CD14-positive monocyte (primary cell): ENCODE measurements at regions not wholly inside any gene's neighbourhood (a gene's known extent, or its start where the extent isn't known, plus 50 kb on each side); places are given as distances from the start of the nearest gene placed in this dataset.

Experiments used
- DNase-seq, 3 donors: peaks; one replicate each; pipeline ENCODE4 v3.0.0-alpha.2; 2011 to 2022
- H2AFZ ChIP-seq: 2 replicates; pipeline ENCODE4 v1.6.0; 2012; ENCODE audit warnings: mild to moderate bottlenecking, low read depth, low read length, inconsistent platforms; ENCODE audit not compliant: insufficient read depth, poor library complexity, severe bottlenecking
- H3K27ac ChIP-seq, 2 donors: 1 replicate in 1 of 2; 2 replicates in 1 of 2; pipeline ENCODE4 v1.5.1; 2012 to 2013; ENCODE audit warnings: low read length in 2 of 2, control low read depth in 1 of 2, inconsistent platforms in 1 of 2, low read depth in 1 of 2, mild to moderate bottlenecking in 1 of 2
- H3K27me3 ChIP-seq, 2 donors: one replicate each; pipeline versions ENCODE4 v1.6.0 to v1.6.1; 2011 to 2013; ENCODE audit warnings: low read length in 2 of 2; ENCODE audit not compliant: control insufficient read depth in 2 of 2, insufficient read depth in 2 of 2
- H3K36me3 ChIP-seq, 2 donors: replicated peaks in 1 of 2; 1 replicate in 1 of 2; 2 replicates in 1 of 2; pipeline versions ENCODE4 v1.5.1 to v1.6.1; 2012 to 2013; ENCODE audit warnings: low read length in 2 of 2, control low read depth in 1 of 2, inconsistent platforms in 1 of 2, mild to moderate bottlenecking in 1 of 2; ENCODE audit not compliant: insufficient read depth in 2 of 2, control insufficient read depth in 1 of 2
- H3K4me1 ChIP-seq, 2 donors: 1 replicate in 1 of 2; 2 replicates in 1 of 2; pipeline versions ENCODE4 v1.5.1 to v1.6.1; 2012 to 2013; ENCODE audit warnings: low read length in 2 of 2, control low read depth in 1 of 2, inconsistent platforms in 1 of 2, mild to moderate bottlenecking in 1 of 2, moderate library complexity in 1 of 2; ENCODE audit not compliant: insufficient read depth in 2 of 2, control insufficient read depth in 1 of 2
- H3K4me2 ChIP-seq: replicated peaks from 2 replicates; pipeline ENCODE3; 2012; ENCODE audit warnings: low read length, moderate library complexity, mild to moderate bottlenecking; ENCODE audit not compliant: poor library complexity, severe bottlenecking; ENCODE audit errors: extremely low read depth
- H3K4me3 ChIP-seq, 3 experiments: fragments of 200-600 bp in 1 of 3; sonication (generic) in 1 of 3; replicated peaks in 1 of 3; 1 replicate in 2 of 3; 2 replicates in 1 of 3; pipeline ENCODE4 v1.5.1; 2011 to 2013; ENCODE audit warnings: low read length in 3 of 3, mild to moderate bottlenecking in 3 of 3, control low read depth in 2 of 3, low read depth in 2 of 3, inconsistent platforms in 1 of 3, moderate library complexity in 1 of 3
- H3K79me2 ChIP-seq: 2 replicates; pipeline ENCODE4 v1.6.0; 2012; ENCODE audit warnings: mild to moderate bottlenecking, control low read depth, inconsistent platforms, low read length, moderate library complexity; ENCODE audit not compliant: insufficient read depth
- H3K9ac ChIP-seq: 2 replicates; pipeline ENCODE4 v1.6.0; 2017; ENCODE audit warnings: low read length, mild to moderate bottlenecking; ENCODE audit not compliant: insufficient read depth, poor library complexity, severe bottlenecking
- H3K9me3 ChIP-seq, 2 donors: replicated peaks in 1 of 2; 1 replicate in 1 of 2; 2 replicates in 1 of 2; pipeline versions ENCODE4 v1.5.1 to v1.6.1; 2012 to 2013; ENCODE audit warnings: low read length in 2 of 2, control low read depth in 1 of 2; ENCODE audit not compliant: control insufficient read depth in 1 of 2, insufficient read depth in 1 of 2
- H4K20me1 ChIP-seq: 2 replicates; pipeline ENCODE4 v1.6.0; 2012; ENCODE audit warnings: mild to moderate bottlenecking, low read length, control low read depth, moderate library complexity; ENCODE audit not compliant: insufficient read depth
- H3K27ac Mint-ChIP-seq, 7 donors: one replicate each; pipeline ENCODE4 v1.8.0; 2020; ENCODE audit warnings: mild to moderate bottlenecking in 7 of 7, mixed read lengths in 7 of 7, moderate library complexity in 6 of 7, inconsistent platforms in 2 of 7
- H3K27me3 Mint-ChIP-seq, 3 donors: one replicate each; pipeline ENCODE4 v1.8.0; 2021 to 2022; ENCODE audit warnings: low read depth in 3 of 3, mild to moderate bottlenecking in 3 of 3, mixed read lengths in 3 of 3, moderate library complexity in 3 of 3, inconsistent platforms in 1 of 3
- H3K36me3 Mint-ChIP-seq, 2 donors: one replicate each; pipeline ENCODE4 v1.8.0; 2020; ENCODE audit warnings: mixed read lengths in 2 of 2, inconsistent platforms in 1 of 2, mild to moderate bottlenecking in 1 of 2
- H3K4me1 Mint-ChIP-seq: one replicate; pipeline ENCODE4 v1.8.0; 2020; ENCODE audit warnings: mild to moderate bottlenecking, mixed read lengths
- H3K4me3 Mint-ChIP-seq, 2 donors: one replicate each; pipeline ENCODE4 v1.8.0; 2020; ENCODE audit warnings: mild to moderate bottlenecking in 2 of 2, mixed read lengths in 2 of 2, moderate library complexity in 1 of 2
- H3K9me3 Mint-ChIP-seq, 7 donors: one replicate each; pipeline ENCODE4 v1.8.0; 2020 to 2022; ENCODE audit warnings: mixed read lengths in 7 of 7, mild to moderate bottlenecking in 6 of 7, moderate library complexity in 6 of 7, inconsistent platforms in 2 of 7
- CTCF ChIP-seq: fragments of 200-600 bp; IDR thresholded peaks from one replicate; pipeline ENCODE4 v1.8.0; 2022; ENCODE audit warnings: antibody characterized with exemption, mild to moderate bottlenecking
- intact Hi-C, 2 donors: fragments of 100-400 bp; cut with micrococcal nuclease; formaldehyde crosslinking; loops; one replicate each; pipeline versions ENCODE4 v1.15.0 to v1.15.1; 2023

GRCh38 chr3:147540921-147541320 lies 131.8 kb downstream of the ZIC1 start:
- H3K27ac Mint-ChIP-seq, result no peak overlapping the region
- peaks cover 2% of the 10 kb centered on the region for H3K4me1 Mint-ChIP-seq
- TF ChIP-seq CTCF, result no peak

GRCh38 chr3:147544290-147544689 lies 135.1 kb downstream of the ZIC1 start:
- no peaks in the 10 kb centered on the region for H3K9me3 ChIP-seq
- H4K20me1 ChIP-seq, result no peaks in the 10 kb centered on the region
- no peaks in the 10 kb centered on the region for H3K27me3 ChIP-seq
- no peak overlapping the region for H3K27ac ChIP-seq
- Mint-ChIP-seq H3K27ac (no peak overlapping the region), H3K4me1 (no peaks in the 10 kb centered on the region), H3K4me3 (no peak overlapping the region), H3K9me3 (peaks cover 0 to 20% (median 8%) of the 10 kb centered on the region in 7 donors), H3K36me3 (no peaks in the 10 kb centered on the region), H3K27me3 (peaks cover 0 to 2% (median 0%) of the 10 kb centered on the region in 3 donors)
- H2AFZ ChIP-seq, result no peak overlapping the region
- no peak for DNase-seq
- H3K4me3 ChIP-seq, result no peak overlapping the region
- H3K4me2 ChIP-seq, result no peak overlapping the region
- no peaks in the 10 kb centered on the region for H3K36me3 ChIP-seq
- H3K79me2 ChIP-seq, result no peaks in the 10 kb centered on the region
- TF ChIP-seq CTCF, result no peak
- intact Hi-C loops, result no loop called here
- no peak overlapping the region for H3K9ac ChIP-seq
- no peaks in the 10 kb centered on the region for H3K4me1 ChIP-seq

More at GRCh38 chr3:147540921-147541320, 131.8 kb downstream of the ZIC1 start:
- Mint-ChIP-seq H3K36me3 (no peaks in the 10 kb centered on the region), H3K4me3 (no peak overlapping the region), H3K27me3 (no peaks in the 10 kb centered on the region), H3K9me3 (peaks cover 1 to 20% (median 8%) of the 10 kb centered on the region in 7 donors)
- H3K4me3 ChIP-seq, result no peak overlapping the region
- no peaks in the 10 kb centered on the region for H3K4me1 ChIP-seq
- H3K27ac ChIP-seq, result no peak overlapping the region
- no peaks in the 10 kb centered on the region for H3K36me3 ChIP-seq
- no peak overlapping the region for H3K4me2 ChIP-seq
- no peaks in the 10 kb centered on the region for H3K9me3 ChIP-seq
- no peaks in the 10 kb centered on the region for H3K27me3 ChIP-seq
- intact Hi-C loops, result no loop called here
- DNase-seq, result no peak
- no peak overlapping the region for H2AFZ ChIP-seq
- H3K79me2 ChIP-seq, result no peaks in the 10 kb centered on the region
- no peak overlapping the region for H3K9ac ChIP-seq
- H4K20me1 ChIP-seq, result no peaks in the 10 kb centered on the region
